NB4 (cell line): ENCODE measurements at regions not wholly inside any gene's neighbourhood (a gene's known extent, or its start where the extent isn't known, plus 50 kb on each side); places are given as distances from the start of the nearest gene placed in this dataset.

ENCODE experiments used
- MYC ChIP-seq: IDR thresholded peaks from 2 replicates; pipeline ENCODE4 v1.6.1; 2011; ENCODE audit warnings: low read depth, low read length
- POLR2A ChIP-seq: IDR thresholded peaks from 2 replicates; pipeline ENCODE4 v1.6.1; 2011; ENCODE audit warnings: mild to moderate bottlenecking; ENCODE audit not compliant: insufficient read length; ENCODE audit errors: extremely low read depth

DNA sequence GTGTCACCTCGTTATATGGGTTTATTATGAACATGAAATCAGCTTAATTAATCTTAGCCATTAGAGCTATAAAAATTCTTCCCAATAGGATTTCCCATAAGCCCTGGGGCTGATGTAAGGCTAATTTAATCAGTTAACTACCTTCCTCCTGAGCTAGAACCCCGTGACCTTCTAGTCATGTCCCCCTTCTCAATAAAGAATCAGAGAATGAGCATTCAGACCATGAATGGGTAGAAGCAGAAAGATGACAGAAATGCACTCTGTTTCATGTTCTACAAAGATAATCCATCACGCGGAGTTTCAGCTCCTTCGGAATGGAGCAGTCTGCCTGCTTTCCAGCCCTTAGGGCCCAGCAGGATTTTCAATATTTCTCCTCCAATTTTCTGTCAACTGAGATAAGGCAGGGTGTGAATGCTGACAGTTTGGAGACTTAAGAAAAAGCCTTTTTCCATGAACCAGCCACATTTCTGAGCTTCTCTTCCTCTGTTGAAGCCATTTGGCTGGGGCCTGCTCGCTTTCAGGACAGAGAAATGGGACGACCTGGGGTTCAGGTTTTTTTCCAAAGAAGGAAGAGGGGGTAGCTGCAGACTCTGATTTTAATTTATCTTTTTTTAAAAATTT is 211.0 kb downstream of the NEBL start:
- TF ChIP-seq POLR2A = no peak
- TF ChIP-seq MYC = no peak
